ENCODE measurements at regions not wholly inside any gene's neighbourhood (a gene's known extent, or its start where the extent isn't known, plus 50 kb on each side); places are given as distances from the start of the nearest gene placed in this dataset.

DNA sequence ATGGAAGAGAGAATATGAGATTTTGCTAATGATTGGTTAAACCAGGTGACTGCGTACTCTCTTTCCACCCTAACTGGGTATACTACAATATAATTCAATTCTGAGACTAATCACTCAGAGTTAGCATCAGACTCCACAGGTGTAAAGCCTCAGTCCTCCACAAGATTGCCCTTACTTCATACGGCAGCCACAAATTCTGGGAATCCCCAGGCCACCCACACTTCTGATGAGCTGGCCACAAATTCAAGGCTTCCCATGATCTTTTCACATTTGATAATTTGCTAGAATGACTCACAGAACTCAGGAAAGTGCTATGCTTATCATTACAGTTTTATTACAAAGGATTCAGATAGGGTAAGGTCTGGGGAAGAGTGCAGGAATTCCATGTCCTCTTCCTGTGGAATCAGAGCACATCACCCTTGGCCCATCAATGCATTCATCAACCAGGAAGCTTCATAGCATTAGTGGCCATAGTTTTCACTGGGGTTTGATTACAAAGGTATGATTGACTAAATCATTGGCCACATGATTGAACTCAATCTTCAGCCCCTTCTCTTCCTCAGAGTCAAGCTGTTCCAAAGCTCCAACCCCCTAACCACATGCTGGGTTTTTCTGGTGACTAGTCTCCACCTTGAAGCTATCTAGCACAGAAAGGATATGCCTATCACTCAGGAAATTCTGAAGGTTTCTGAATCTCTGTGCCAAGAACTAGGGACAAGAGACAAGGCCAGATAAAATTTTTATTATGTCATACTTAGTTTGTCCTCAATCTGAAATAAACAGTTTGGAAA, 131.7 kb downstream of the HHIPL2 start:
- no peak for DNase-seq (ENCODE audit: extremely low read depth, low read depth)
- no peak overlapping the region for H3K4me3 ChIP-seq (replicated peaks; ENCODE audit: low read depth, low read length)
- TF ChIP-seq, protein P1, sequence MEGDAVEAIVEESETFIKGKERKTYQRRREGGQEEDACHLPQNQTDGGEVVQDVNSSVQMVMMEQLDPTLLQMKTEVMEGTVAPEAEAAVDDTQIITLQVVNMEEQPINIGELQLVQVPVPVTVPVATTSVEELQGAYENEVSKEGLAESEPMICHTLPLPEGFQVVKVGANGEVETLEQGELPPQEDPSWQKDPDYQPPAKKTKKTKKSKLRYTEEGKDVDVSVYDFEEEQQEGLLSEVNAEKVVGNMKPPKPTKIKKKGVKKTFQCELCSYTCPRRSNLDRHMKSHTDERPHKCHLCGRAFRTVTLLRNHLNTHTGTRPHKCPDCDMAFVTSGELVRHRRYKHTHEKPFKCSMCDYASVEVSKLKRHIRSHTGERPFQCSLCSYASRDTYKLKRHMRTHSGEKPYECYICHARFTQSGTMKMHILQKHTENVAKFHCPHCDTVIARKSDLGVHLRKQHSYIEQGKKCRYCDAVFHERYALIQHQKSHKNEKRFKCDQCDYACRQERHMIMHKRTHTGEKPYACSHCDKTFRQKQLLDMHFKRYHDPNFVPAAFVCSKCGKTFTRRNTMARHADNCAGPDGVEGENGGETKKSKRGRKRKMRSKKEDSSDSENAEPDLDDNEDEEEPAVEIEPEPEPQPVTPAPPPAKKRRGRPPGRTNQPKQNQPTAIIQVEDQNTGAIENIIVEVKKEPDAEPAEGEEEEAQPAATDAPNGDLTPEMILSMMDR (IDR thresholded peaks at IDR 0.05; ENCODE audit: low read depth, low read length, missing control alignments) = no peak

DNA sequence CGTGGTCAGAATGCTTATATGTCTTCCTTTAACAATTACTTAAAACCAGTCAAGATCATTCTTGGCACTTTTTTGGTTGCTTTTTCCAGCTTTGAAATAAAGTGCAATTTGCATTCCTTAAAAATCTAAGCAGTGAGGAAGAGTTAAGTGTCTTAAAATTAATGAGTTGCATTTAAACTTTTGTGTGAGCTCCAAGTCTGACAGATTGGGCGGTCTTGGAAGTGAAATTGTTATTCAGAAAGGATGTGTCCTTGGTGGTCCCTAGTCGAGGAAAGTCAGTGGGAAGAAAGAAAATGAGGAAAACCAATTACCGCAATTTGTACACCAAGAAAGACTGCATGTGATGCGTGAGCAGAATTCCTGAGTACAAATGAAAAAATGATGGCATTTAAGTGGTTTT, 132.5 kb downstream of the HHIPL2 start:
- TF ChIP-seq, protein P1 (IDR thresholded peaks at IDR 0.05; ENCODE audit: low read depth, low read length, missing control alignments) = no peak
- DNase-seq (ENCODE audit: extremely low read depth, low read depth) = no peak
- no peak overlapping the region for H3K4me3 ChIP-seq (replicated peaks; ENCODE audit: low read depth, low read length)

DNA sequence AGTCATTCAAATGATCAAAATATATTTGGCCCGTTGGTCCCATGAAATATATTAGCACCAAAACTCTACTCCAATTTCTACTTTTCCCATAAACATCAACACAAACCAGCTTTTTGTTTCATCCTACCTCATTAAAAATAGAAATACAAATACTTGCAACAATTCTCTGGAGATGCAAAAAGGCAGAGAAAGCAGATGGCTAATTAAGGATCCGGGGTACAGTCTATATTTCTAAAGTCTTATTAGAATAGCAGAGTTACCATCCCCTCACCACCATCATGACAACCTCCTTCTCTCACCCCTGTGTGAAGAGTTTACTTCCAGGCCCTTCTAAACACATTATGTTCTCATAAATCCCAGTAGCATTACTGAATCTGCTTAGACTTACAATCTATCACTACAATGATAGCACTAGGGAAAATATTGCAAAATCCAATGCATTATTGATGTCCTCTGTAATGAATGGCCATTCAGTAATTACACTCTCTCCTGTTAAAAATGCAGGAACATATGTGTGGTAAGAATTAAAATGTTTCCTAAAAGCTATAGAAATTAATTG, 133.8 kb downstream of the HHIPL2 start:
- H3K4me3 ChIP-seq (replicated peaks; ENCODE audit: low read depth, low read length) = no peak overlapping the region
- DNase-seq (ENCODE audit: extremely low read depth, low read depth) = no peak
- TF ChIP-seq, protein P1 (IDR thresholded peaks at IDR 0.05; ENCODE audit: low read depth, low read length, missing control alignments) = no peak

DNA sequence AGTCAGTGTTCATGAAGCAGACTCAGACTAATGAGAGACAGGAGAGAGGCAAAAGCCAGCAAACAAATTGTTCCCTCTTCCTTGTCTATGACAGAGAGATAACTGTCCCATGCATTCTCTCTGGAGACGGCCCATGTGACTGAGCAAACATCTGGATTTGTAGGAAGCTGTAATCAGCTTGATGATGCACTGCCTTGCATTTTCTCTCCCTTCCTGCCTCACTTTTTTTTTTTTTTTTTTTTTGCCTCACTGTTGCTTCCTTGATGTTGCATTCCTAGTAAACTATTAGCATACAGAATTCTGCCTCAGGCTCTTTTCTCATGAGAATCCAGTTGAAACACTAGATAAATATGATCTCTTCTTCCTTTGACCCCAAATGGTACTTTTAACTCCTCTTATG, 134.5 kb downstream of the HHIPL2 start:
- H3K4me3 ChIP-seq (replicated peaks; ENCODE audit: low read depth, low read length) = no peak overlapping the region
- TF ChIP-seq, protein P1 (IDR thresholded peaks at IDR 0.05; ENCODE audit: low read depth, low read length, missing control alignments) = no peak
- DNase-seq (ENCODE audit: extremely low read depth, low read depth) = no peak

DNA sequence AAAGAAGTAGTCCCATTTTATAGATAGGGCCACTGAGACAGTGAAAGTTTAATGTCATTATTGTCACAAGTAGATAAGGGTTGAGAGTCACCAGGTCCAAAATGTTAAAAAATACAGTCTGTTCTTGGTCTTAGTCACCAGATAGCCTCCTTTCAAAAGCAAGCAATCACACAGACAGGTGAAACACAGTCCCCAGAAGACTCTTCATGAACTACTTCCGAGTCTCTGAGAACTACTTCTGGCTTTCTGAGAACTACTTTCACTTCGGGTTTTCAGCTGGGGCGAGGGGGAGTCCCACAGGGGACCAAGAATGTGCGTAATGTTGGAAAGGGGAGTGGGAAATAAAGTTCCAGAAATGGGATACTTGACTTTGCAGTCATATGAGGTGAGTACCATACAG, 143.2 kb downstream of the HHIPL2 start:
- TF ChIP-seq, protein P1 (IDR thresholded peaks at IDR 0.05; ENCODE audit: low read depth, low read length, missing control alignments) = no peak
- no peak for DNase-seq (ENCODE audit: extremely low read depth, low read depth)
- H3K4me3 ChIP-seq (replicated peaks; ENCODE audit: low read depth, low read length) = no peak overlapping the region

DNA sequence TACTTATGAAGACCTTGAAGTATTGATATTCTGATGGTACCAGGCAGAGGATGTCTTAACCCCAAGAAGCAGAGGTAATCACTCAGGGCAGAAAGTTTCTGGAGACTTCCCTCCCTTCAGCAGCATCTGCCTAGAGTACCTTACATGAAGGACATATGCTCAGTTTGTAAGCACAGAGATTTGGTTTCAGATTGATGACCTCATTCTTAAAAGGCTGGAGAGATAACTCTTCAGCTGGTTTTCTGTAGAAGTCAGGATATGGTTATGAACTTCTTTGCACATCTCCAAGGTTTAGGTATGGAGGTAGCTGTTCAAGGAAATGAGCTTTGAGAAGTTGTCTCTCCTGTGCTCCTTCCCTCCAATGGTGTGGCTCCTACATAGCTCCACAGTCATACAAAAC, 148.7 kb downstream of the HHIPL2 start:
- no peak overlapping the region for H3K4me3 ChIP-seq (replicated peaks; ENCODE audit: low read depth, low read length)
- TF ChIP-seq, protein P1 (IDR thresholded peaks at IDR 0.05; ENCODE audit: low read depth, low read length, missing control alignments) = no peak
- DNase-seq (ENCODE audit: extremely low read depth, low read depth) = no peak

Data from HFF-Myc (cell line).